ENCODE measurements at regions not wholly inside any gene's neighbourhood (a gene's known extent, or its start where the extent isn't known, plus 50 kb on each side); places are given as distances from the start of the nearest gene placed in this dataset.

DNA sequence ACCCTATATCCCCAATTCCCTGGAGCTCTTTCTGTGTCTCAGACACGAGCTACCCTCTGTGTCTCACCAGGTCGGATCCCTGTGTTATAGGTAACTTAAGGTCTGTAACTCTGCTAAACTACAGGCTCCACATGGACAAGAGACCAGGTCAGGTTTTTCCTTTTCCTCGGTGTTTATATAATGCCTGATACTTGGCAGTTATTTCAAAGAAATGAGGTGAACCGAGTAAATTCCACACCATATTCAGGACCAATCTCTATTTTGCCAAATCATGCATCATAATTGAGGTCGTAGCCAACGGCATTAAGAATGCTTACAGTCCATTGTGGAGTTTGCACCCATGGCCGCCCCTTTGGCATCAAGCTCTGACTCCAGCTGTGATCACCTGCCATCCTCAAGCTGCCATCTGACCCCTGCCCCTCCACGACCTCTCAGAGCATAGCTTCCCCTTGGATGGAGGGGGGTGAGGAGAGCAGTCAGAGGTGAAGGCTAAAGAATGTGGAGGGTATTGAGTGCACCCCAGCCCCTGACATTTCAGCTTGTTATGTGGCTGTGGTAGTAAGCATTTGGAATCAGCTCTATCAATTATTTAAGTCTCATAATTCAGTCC, 434.7 kb upstream of the RBFOX1 start:
- TF ChIP-seq, protein P1, sequence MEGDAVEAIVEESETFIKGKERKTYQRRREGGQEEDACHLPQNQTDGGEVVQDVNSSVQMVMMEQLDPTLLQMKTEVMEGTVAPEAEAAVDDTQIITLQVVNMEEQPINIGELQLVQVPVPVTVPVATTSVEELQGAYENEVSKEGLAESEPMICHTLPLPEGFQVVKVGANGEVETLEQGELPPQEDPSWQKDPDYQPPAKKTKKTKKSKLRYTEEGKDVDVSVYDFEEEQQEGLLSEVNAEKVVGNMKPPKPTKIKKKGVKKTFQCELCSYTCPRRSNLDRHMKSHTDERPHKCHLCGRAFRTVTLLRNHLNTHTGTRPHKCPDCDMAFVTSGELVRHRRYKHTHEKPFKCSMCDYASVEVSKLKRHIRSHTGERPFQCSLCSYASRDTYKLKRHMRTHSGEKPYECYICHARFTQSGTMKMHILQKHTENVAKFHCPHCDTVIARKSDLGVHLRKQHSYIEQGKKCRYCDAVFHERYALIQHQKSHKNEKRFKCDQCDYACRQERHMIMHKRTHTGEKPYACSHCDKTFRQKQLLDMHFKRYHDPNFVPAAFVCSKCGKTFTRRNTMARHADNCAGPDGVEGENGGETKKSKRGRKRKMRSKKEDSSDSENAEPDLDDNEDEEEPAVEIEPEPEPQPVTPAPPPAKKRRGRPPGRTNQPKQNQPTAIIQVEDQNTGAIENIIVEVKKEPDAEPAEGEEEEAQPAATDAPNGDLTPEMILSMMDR (IDR thresholded peaks at IDR 0.05; ENCODE audit: insufficient read depth, low read depth, low read length, missing control alignments), result no peak
- H3K4me3 ChIP-seq (ENCODE audit: low read length), result no peak overlapping the region
- no peak for DNase-seq (ENCODE audit: low read depth)

DNA sequence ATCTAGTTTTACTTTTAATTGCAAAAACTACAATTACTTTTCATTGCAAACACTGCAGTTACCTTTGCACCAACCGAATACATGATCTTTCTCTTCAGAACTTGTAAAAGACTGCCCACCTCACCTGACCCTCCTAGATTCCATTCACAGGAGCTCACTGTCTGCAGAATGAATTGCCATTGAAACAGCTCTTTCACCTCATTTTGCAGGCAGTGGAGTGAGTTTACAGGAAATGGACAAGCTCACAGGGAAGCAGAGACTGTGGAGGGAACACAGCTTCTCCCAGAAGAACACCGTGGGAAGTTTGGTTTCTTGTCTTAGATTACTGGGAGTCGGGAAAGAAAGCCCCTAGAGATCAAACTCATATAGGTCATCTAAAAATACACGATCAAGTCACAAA, 439.7 kb upstream of the RBFOX1 start:
- no peak for DNase-seq (ENCODE audit: low read depth)
- H3K4me3 ChIP-seq (ENCODE audit: low read length), result no peak overlapping the region
- TF ChIP-seq, protein P1 (IDR thresholded peaks at IDR 0.05; ENCODE audit: insufficient read depth, low read depth, low read length, missing control alignments), result no peak

DNA sequence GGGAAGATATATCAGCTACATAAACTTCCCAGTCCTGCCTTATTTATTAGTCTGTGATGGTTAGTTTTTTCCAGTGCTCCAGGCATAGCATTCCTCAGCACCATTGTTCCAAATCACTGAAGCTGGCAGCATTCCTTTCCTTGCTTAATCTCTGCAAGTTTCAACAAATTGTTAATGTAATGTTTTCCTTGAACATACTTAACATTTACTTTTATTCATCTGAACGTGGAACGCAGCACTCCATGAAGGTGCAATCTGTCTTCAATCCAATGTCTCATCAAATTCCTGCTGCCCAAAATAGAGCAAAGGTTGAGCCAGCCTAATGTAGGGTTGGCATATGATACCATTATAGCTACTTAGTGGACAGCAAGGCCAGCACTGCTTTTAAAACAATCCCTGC, 441.1 kb upstream of the RBFOX1 start:
- TF ChIP-seq, protein P1 (IDR thresholded peaks at IDR 0.05; ENCODE audit: insufficient read depth, low read depth, low read length, missing control alignments), result no peak
- peak; percentile 9 for DNase-seq (ENCODE audit: low read depth)
- no peak overlapping the region for H3K4me3 ChIP-seq (ENCODE audit: low read length)

DNA sequence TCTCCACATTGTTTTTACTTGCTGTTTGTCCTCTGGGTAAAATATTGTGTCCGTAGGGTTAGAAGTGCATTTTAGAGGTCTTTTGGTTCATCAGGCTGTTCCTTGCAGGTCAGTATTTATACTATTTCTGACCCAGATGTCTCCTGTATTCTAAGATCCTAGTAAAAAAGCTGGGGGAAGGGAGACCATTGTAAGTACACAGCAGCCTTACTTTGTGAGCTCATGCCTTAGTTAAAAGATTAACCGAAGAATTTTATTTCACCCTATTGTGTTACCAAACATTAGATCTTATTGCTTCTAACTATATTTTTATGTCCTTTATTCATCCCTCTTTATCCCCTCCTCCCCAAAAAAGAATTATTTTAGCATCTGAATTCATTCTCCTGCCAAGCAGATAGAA, 444.1 kb upstream of the RBFOX1 start:
- H3K4me3 ChIP-seq (ENCODE audit: low read length), result no peak overlapping the region
- TF ChIP-seq, protein P1 (IDR thresholded peaks at IDR 0.05; ENCODE audit: insufficient read depth, low read depth, low read length, missing control alignments), result no peak
- DNase-seq (ENCODE audit: low read depth), result no peak

DNA sequence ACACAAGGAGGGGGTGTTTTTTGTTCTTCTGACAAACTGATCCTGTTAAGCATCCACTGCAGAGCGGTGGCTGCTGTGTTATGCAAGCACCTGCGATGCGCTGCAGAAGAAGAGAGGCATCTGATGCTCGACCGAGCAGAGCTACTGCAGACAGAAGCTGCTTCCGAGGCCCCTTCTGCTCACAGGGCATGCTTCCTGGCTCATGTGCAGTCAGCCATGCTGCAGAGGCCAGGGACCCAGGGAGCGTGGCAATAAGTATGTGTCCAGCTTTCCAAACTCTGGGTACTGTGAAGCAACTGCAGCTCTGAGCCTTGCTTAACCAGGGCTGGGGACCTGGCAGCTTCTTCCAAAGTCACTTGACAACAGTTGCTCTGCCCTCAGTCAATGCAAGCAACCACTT, 448.6 kb upstream of the RBFOX1 start:
- no peak overlapping the region for H3K4me3 ChIP-seq (ENCODE audit: low read length)
- TF ChIP-seq, protein P1 (IDR thresholded peaks at IDR 0.05; ENCODE audit: insufficient read depth, low read depth, low read length, missing control alignments), result no peak
- DNase-seq (ENCODE audit: low read depth), result no peak

DNA sequence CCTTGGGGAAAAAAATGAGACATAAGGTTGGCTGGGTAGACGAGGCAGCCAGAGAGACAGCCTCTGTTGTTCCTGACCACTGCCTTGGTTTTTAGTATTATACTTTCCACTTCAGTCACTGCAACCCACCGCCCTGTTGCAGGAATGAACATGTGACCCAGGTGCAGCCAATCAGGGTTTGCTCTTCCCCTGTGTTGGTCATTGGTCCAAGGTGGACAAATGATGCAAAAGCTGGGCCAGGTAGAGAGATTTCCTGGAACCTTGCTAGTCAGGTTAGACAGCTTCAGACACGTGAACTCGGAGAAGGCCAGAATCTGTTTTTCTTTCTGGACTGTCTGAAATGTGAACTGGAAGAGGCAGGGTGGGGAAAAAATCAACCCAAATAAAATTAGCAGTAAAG, 452.4 kb upstream of the RBFOX1 start:
- TF ChIP-seq, protein P1 (IDR thresholded peaks at IDR 0.05; ENCODE audit: insufficient read depth, low read depth, low read length, missing control alignments), result no peak

DNA sequence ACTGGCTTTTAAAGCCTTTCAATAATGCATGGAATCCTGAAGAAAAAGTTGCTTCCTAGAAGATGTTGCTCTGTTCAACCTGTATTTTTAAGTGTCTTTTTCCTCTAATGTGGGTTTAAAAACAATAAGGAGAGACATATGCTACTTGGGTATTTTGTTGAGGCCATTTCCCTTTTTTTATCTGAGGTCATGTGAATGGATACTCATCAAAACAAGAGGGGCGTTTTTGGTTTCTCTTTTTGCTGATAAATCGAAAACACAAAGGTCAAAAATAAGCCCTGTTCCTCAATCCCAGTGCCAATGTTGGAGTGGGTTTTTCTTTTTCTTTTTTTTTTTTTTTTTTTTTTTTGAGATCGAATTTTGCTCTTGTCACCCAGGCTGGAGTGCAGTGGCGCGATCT, 468.0 kb upstream of the RBFOX1 start:
- TF ChIP-seq, protein P1 (IDR thresholded peaks at IDR 0.05; ENCODE audit: insufficient read depth, low read depth, low read length, missing control alignments), result no peak
- H3K4me3 ChIP-seq (ENCODE audit: low read length), result no peak overlapping the region
- no peak for DNase-seq (ENCODE audit: low read depth)

More for the DNA sequence above, 452.4 kb upstream of the RBFOX1 start:
- H3K4me3 ChIP-seq (ENCODE audit: low read length), result no peak overlapping the region
- DNase-seq (ENCODE audit: low read depth), result no peak

Measured in epithelial cell of esophagus (primary cell).